Stimulated activated CD8-positive, alpha-beta memory T cell treated with anti-CD3 and anti-CD28 coated beads, Interleukin-12 subunit alpha, Interleukin-12 subunit beta, amount 100 ng/mL, for 1 hour (primary cell): ENCODE measurements at regions not wholly inside any gene's neighbourhood (a gene's known extent, or its start where the extent isn't known, plus 50 kb on each side); places are given as distances from the start of the nearest gene placed in this dataset.

Experiments
- DNase-seq: peaks from one replicate; pipeline ENCODE4 v3.0.0-alpha.2; 2020; ENCODE audit warnings: low read depth

GRCh38 chr3:104855702-104856101, 511.0 kb upstream of the ALCAM start:
- no peak for DNase-seq

- DNase-seq = no peak
Measured at GRCh38 chr3:104856741-104857140, 510.0 kb upstream of the ALCAM start.

GRCh38 chr3:104868291-104868690, 498.4 kb upstream of the ALCAM start:
- no peak for DNase-seq

- no peak for DNase-seq
Measured at GRCh38 chr3:104870276-104870675, 496.4 kb upstream of the ALCAM start.

- no peak for DNase-seq
Measured at GRCh38 chr3:104873331-104873730, 493.4 kb upstream of the ALCAM start.

GRCh38 chr3:104878395-104878794, 488.3 kb upstream of the ALCAM start:
- no peak for DNase-seq

GRCh38 chr3:104879919-104880318, 486.8 kb upstream of the ALCAM start:
- no peak for DNase-seq

GRCh38 chr3:104885214-104885814, 481.4 kb upstream of the ALCAM start:
- no peak for DNase-seq

- DNase-seq = no peak
Measured at GRCh38 chr3:104886220-104886995, 480.3 kb upstream of the ALCAM start.

- DNase-seq = no peak
Measured at GRCh38 chr3:104887069-104887468, 479.6 kb upstream of the ALCAM start.

GRCh38 chr3:104887619-104888018, 479.1 kb upstream of the ALCAM start:
- no peak for DNase-seq

- DNase-seq = no peak
Measured at GRCh38 chr3:104892044-104892443, 474.7 kb upstream of the ALCAM start.

GRCh38 chr3:104896624-104897023, 470.1 kb upstream of the ALCAM start:
- no peak for DNase-seq

- DNase-seq = no peak
Measured at GRCh38 chr3:104901396-104901795, 465.3 kb upstream of the ALCAM start.

- DNase-seq = no peak
Measured at GRCh38 chr3:104903064-104903463, 463.6 kb upstream of the ALCAM start.

GRCh38 chr3:104906001-104906639, 460.6 kb upstream of the ALCAM start:
- DNase-seq = no peak

GRCh38 chr3:104907507-104907906, 459.2 kb upstream of the ALCAM start:
- no peak for DNase-seq

- DNase-seq = no peak
Measured at GRCh38 chr3:104908761-104909160, 457.9 kb upstream of the ALCAM start.

GRCh38 chr3:104909198-104909597, 457.5 kb upstream of the ALCAM start:
- no peak for DNase-seq

GRCh38 chr3:104909721-104910120, 457.0 kb upstream of the ALCAM start:
- no peak for DNase-seq

GRCh38 chr3:104911376-104911775, 455.3 kb upstream of the ALCAM start:
- DNase-seq = no peak

GRCh38 chr3:104916971-104917370, 449.7 kb upstream of the ALCAM start:
- DNase-seq = no peak

GRCh38 chr3:104920512-104920911, 446.2 kb upstream of the ALCAM start:
- no peak for DNase-seq
